A673 (cell line): ENCODE measurements at regions not wholly inside any gene's neighbourhood (a gene's known extent, or its start where the extent isn't known, plus 50 kb on each side); places are given as distances from the start of the nearest gene placed in this dataset.

ENCODE experiments used
- CTCF ChIP-seq: fragments of 300-800, 200-600 bp; sonication (generic); conservative IDR thresholded peaks from 2 replicates; pipeline ENCODE4 v1.5.1; 2017; ENCODE audit warnings: low read depth, mild to moderate bottlenecking, antibody characterized with exemption, low read length, moderate library complexity, mixed read lengths
- EZH2 ChIP-seq: fragments of 200-600 bp; sonication (generic); IDR thresholded peaks from 2 replicates; pipeline ENCODE4 v1.6.1; 2017; ENCODE audit warnings: borderline replicate concordance, low read depth, mild to moderate bottlenecking, mixed read lengths, antibody characterized with exemption, low read length; ENCODE audit not compliant: poor library complexity, severe bottlenecking

DNA sequence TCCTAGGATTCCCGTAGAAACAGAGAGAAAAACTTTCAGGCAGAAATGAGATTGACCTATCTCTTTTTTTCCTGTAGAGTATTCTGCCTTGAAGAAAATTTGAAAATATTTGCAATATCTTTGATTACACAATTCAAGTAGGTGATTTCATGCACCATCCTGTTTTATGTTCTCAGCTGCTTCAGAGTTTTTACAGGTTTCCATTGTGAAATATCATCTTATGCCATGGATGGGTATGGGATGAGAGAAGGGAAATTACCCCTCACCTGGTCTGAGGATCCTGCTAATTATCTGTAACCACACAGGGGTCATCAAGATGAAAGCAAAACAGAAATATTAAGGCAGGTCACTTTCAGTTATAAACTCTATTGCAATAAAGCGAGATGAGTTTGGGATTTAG is 264.8 kb downstream of the TXNL1 start:
- no peak for TF ChIP-seq CTCF
- TF ChIP-seq EZH2 = no peak
